DND-41 (cell line): ENCODE measurements at regions not wholly inside any gene's neighbourhood (a gene's known extent, or its start where the extent isn't known, plus 50 kb on each side); places are given as distances from the start of the nearest gene placed in this dataset.

Experiments used
- ATAC-seq: fragments of 200-7000 bp; cut with Tn5 transposase; 3 replicates; pipeline ENCODE4 v1.9.1; 2021; ENCODE audit warnings: low read depth; ENCODE audit not compliant: insufficient read depth
- DNase-seq: peaks from one replicate; pipeline ENCODE4 v3.0.0-alpha.2; 2020
- H2AFZ ChIP-seq: 2 replicates; pipeline ENCODE4 v1.6.0; 2012; ENCODE audit warnings: low read depth, low read length
- H3K27ac ChIP-seq: 2 replicates; pipeline ENCODE4 v1.5.1; 2012; ENCODE audit warnings: low read length, inconsistent platforms
- H3K27me3 ChIP-seq: fragments of 200-600 bp; sonication (generic); 2 replicates; pipeline ENCODE4 v1.6.0; 2012; ENCODE audit warnings: low read length, mild to moderate bottlenecking, inconsistent platforms; ENCODE audit not compliant: insufficient read depth, poor library complexity
- H3K36me3 ChIP-seq: 2 replicates; pipeline ENCODE4 v1.5.1; 2012; ENCODE audit warnings: low read length, inconsistent platforms; ENCODE audit not compliant: insufficient read depth
- H3K4me1 ChIP-seq: 2 replicates; pipeline ENCODE4 v1.5.1; 2012; ENCODE audit warnings: mild to moderate bottlenecking, low read length; ENCODE audit not compliant: insufficient read depth
- H3K4me2 ChIP-seq: 2 replicates; pipeline ENCODE4 v1.6.0; 2012; ENCODE audit warnings: mild to moderate bottlenecking, moderate library complexity, low read length, inconsistent platforms; ENCODE audit not compliant: insufficient read depth
- H3K4me3 ChIP-seq, 2 experiments: fragments of 200-600 bp in 1 of 2; shearing (Covaris generic) in 1 of 2; 2 replicates each; pipeline ENCODE4 v1.5.1; 2012 to 2016; ENCODE audit warnings: inconsistent platforms in 2 of 2, low read length in 2 of 2, mild to moderate bottlenecking in 2 of 2, low read depth in 1 of 2, moderate library complexity in 1 of 2
- H3K79me2 ChIP-seq: 2 replicates; pipeline ENCODE4 v1.6.0; 2012; ENCODE audit warnings: low read length, inconsistent platforms; ENCODE audit not compliant: insufficient read depth
- H3K9ac ChIP-seq: 2 replicates; pipeline ENCODE4 v1.6.0; 2012; ENCODE audit warnings: low read depth, mild to moderate bottlenecking, inconsistent platforms, low read length, moderate library complexity
- H3K9me3 ChIP-seq: 2 replicates; pipeline ENCODE4 v1.5.1; 2012; ENCODE audit warnings: low read length, moderate library complexity, mild to moderate bottlenecking, inconsistent platforms; ENCODE audit not compliant: insufficient read depth, severe bottlenecking
- H4K20me1 ChIP-seq: 2 replicates; pipeline ENCODE4 v1.6.0; 2012; ENCODE audit warnings: low read length; ENCODE audit not compliant: insufficient read depth
- CTCF ChIP-seq: IDR thresholded peaks from 2 replicates; pipeline ENCODE4 v1.5.1; 2012; ENCODE audit warnings: borderline replicate concordance, low read length, moderate library complexity, mild to moderate bottlenecking; ENCODE audit not compliant: poor library complexity, severe bottlenecking; ENCODE audit errors: extremely low read depth
- EZH2 ChIP-seq: IDR thresholded peaks from 3 replicates; pipeline ENCODE4 v1.6.1; 2012; ENCODE audit warnings: borderline replicate concordance, low read depth, mild to moderate bottlenecking, moderate library complexity, low read length, inconsistent platforms; ENCODE audit not compliant: severe bottlenecking

- no peak overlapping the region for H3K4me2 ChIP-seq
- H3K79me2 ChIP-seq: no peaks in the 10 kb centered on the region
- no peak for TF ChIP-seq EZH2
- H3K9me3 ChIP-seq: no peaks in the 10 kb centered on the region
- H3K27ac ChIP-seq: no peak overlapping the region
- H3K4me1 ChIP-seq: no peaks in the 10 kb centered on the region
- H3K4me3 ChIP-seq: no peak overlapping the region
- no peaks in the 10 kb centered on the region for H4K20me1 ChIP-seq
- no peak overlapping the region for H3K9ac ChIP-seq
- H3K27me3 ChIP-seq: no peaks in the 10 kb centered on the region
- no peaks in the 10 kb centered on the region for H3K36me3 ChIP-seq
- 0 out of 2 replicates have a peak overlapping the region, but pooled peaks have one; percentile 17 for H2AFZ ChIP-seq
- DNase-seq: no peak
- ATAC-seq: no peak
These were observed 617.0 kb downstream of the SLITRK1 start for GRCh38 chr13:83265279-83265678.

GRCh38 chr13:83248751-83249150 lies 633.5 kb downstream of the SLITRK1 start:
- H3K79me2 ChIP-seq: no peaks in the 10 kb centered on the region
- ATAC-seq (no peak), DNase-seq (no peak)
- no peaks in the 10 kb centered on the region for H3K27me3 ChIP-seq
- no peak overlapping the region; the same call in 1 of the 2 replicates for H2AFZ ChIP-seq
- H3K36me3 ChIP-seq: no peaks in the 10 kb centered on the region
- no peak overlapping the region for H3K27ac ChIP-seq
- no peaks in the 10 kb centered on the region for H4K20me1 ChIP-seq
- no peak overlapping the region for H3K9ac ChIP-seq
- TF ChIP-seq CTCF: no peak
- no peak for TF ChIP-seq EZH2
- H3K4me2 ChIP-seq: no peak overlapping the region
- no peak overlapping the region for H3K4me3 ChIP-seq
- no peaks in the 10 kb centered on the region for H3K9me3 ChIP-seq
- H3K4me1 ChIP-seq: no peaks in the 10 kb centered on the region

GRCh38 chr13:83232626-83233025 lies 649.6 kb downstream of the SLITRK1 start:
- Histone ChIP-seq H2AFZ (no peak overlapping the region), H3K4me2 (no peak overlapping the region), H3K9me3 (no peaks in the 10 kb centered on the region), H3K27me3 (no peaks in the 10 kb centered on the region), H3K79me2 (no peaks in the 10 kb centered on the region), H3K4me3 (no peak overlapping the region), H3K27ac (no peak overlapping the region), H3K4me1 (no peaks in the 10 kb centered on the region), H4K20me1 (no peaks in the 10 kb centered on the region), H3K36me3 (no peaks in the 10 kb centered on the region), H3K9ac (no peak overlapping the region)
- no peak for DNase-seq
- TF ChIP-seq CTCF (no peak), EZH2 (no peak)
- ATAC-seq: no peak

GRCh38 chr13:83229574-83230305 lies 652.5 kb downstream of the SLITRK1 start:
- no peaks in the 10 kb centered on the region for H3K9me3 ChIP-seq
- no peaks in the 10 kb centered on the region for H3K4me1 ChIP-seq
- no peak overlapping the region for H3K27ac ChIP-seq
- DNase-seq (no peak), ATAC-seq (no peak)
- no peak overlapping the region for H3K9ac ChIP-seq
- H2AFZ ChIP-seq: no peak overlapping the region
- H4K20me1 ChIP-seq: no peaks in the 10 kb centered on the region
- H3K36me3 ChIP-seq: no peaks in the 10 kb centered on the region
- no peak overlapping the region for H3K4me3 ChIP-seq
- TF ChIP-seq CTCF (no peak), EZH2 (no peak)
- H3K79me2 ChIP-seq: no peaks in the 10 kb centered on the region
- no peaks in the 10 kb centered on the region for H3K27me3 ChIP-seq
- H3K4me2 ChIP-seq: no peak overlapping the region
